ENCODE measurements at regions not wholly inside any gene's neighbourhood (a gene's known extent, or its start where the extent isn't known, plus 50 kb on each side); places are given as distances from the start of the nearest gene placed in this dataset.

- ChIA-PET POLR2A (ENCODE audit: partially characterized antibody) (no interaction called here), CTCF (ENCODE audit: partially characterized antibody) (no interaction called here)
- Mint-ChIP-seq H3K4me1 (peaks cover 0 to 9% (median 5%) of the 10 kb centered on the region in 4 donors), H3K27ac (no peak overlapping the region), H3K27me3 (peaks cover 5 to 6% of the 10 kb centered on the region in 2 donors), H3K9me3 (no peaks in the 10 kb centered on the region), H3K36me3 (no peaks in the 10 kb centered on the region), H3K4me3 (no peak overlapping the region)
- H3K4me3 ChIP-seq (ENCODE audit: low read length in 2 of 2): no peak overlapping the region
- H3K4me1 ChIP-seq (ENCODE audit: insufficient read depth, low read length): no peaks in the 10 kb centered on the region
- no peak for DNase-seq
- H3K27me3 ChIP-seq (ENCODE audit: insufficient read depth, low read length): no peaks in the 10 kb centered on the region
- intact Hi-C loops (cut with micrococcal nuclease): no loop called here
- no peaks in the 10 kb centered on the region for H3K9me3 ChIP-seq (ENCODE audit: control insufficient read depth in 1 of 2, low read length in 2 of 2)
- H3K27ac ChIP-seq (ENCODE audit: low read depth, low read length): no peak overlapping the region
- H3K36me3 ChIP-seq (ENCODE audit: insufficient read depth, low read length): no peaks in the 10 kb centered on the region
These were observed 64.7 kb downstream of the SNRPE start for GRCh38 chr1:203926025-203926540.

DNA sequence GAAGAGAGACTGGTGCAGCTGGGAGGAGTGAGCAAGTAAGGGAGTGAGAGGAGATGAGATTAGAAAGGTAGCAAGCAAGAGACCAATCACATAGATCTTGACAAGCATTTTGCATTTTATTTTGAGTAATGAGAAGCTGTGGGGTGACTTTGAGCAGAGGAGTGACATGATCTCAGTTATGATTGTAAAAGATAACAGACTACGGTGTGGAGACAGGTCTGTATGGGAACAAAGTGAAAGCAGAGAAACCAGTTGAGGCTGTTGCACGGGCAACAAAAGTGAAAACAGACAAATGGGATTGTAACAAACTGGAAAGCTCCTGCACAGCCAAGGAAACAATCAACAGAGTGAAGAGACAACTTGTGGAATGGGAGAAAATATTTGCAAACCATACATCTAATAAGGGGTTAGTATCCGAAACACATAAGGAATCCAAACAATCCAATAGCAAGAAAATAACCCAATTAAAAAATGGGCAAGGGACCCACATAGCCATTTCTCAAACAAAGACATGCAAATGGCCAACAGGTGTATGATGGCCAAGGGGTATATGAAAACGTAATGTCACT is 68.4 kb downstream of the SNRPE start:
- Mint-ChIP-seq H3K4me3 (peak overlapping the region in 1 of 8 donors; percentile 12), H3K9me3 (no peaks in the 10 kb centered on the region), H3K27me3 (peaks cover 8% of the 10 kb centered on the region in 2 donors), H3K4me1 (peaks cover 0 to 9% (median 5%) of the 10 kb centered on the region in 4 donors), H3K36me3 (no peaks in the 10 kb centered on the region), H3K27ac (no peak overlapping the region)
- Histone ChIP-seq H3K4me3 (ENCODE audit: low read length in 2 of 2) (no peak overlapping the region), H3K36me3 (ENCODE audit: insufficient read depth, low read length) (no peaks in the 10 kb centered on the region), H3K4me1 (ENCODE audit: insufficient read depth, low read length) (no peaks in the 10 kb centered on the region), H3K9me3 (ENCODE audit: control insufficient read depth in 1 of 2, low read length in 2 of 2) (no peaks in the 10 kb centered on the region), H3K27ac (ENCODE audit: low read depth, low read length) (no peak overlapping the region), H3K27me3 (ENCODE audit: insufficient read depth, low read length) (no peaks in the 10 kb centered on the region)
- no peak for DNase-seq
- POLR2A ChIA-PET (ENCODE audit: partially characterized antibody): no interaction called here
- CTCF ChIA-PET (ENCODE audit: partially characterized antibody): no interaction called here
- intact Hi-C loops (cut with micrococcal nuclease): no loop called here

- H3K4me3 ChIP-seq (ENCODE audit: low read length in 2 of 2): no peak overlapping the region
- DNase-seq: no peak
- H3K27ac Mint-ChIP-seq: no peak overlapping the region
- peaks cover 8% of the 10 kb centered on the region in 2 donors for H3K27me3 Mint-ChIP-seq
- H3K9me3 ChIP-seq (ENCODE audit: control insufficient read depth in 1 of 2, low read length in 2 of 2): no peaks in the 10 kb centered on the region
- intact Hi-C loops (cut with micrococcal nuclease): no loop called here
- no peak overlapping the region for H3K27ac ChIP-seq (ENCODE audit: low read depth, low read length)
- POLR2A ChIA-PET (ENCODE audit: partially characterized antibody): no interaction called here
- no peaks in the 10 kb centered on the region for H3K36me3 Mint-ChIP-seq
- H3K27me3 ChIP-seq (ENCODE audit: insufficient read depth, low read length): no peaks in the 10 kb centered on the region
- H3K4me1 Mint-ChIP-seq: peaks cover 0 to 9% (median 5%) of the 10 kb centered on the region in 4 donors
- no peak overlapping the region for H3K4me3 Mint-ChIP-seq
- H3K9me3 Mint-ChIP-seq: no peaks in the 10 kb centered on the region
- no peaks in the 10 kb centered on the region for H3K4me1 ChIP-seq (ENCODE audit: insufficient read depth, low read length)
- H3K36me3 ChIP-seq (ENCODE audit: insufficient read depth, low read length): no peaks in the 10 kb centered on the region
- CTCF ChIA-PET (ENCODE audit: partially characterized antibody): no interaction called here
These were observed 68.9 kb downstream of the SNRPE start for GRCh38 chr1:203930342-203930741.

GRCh38 chr1:203931953-203932352 is 70.6 kb downstream of the SNRPE start:
- intact Hi-C loops (cut with micrococcal nuclease): no loop called here
- Mint-ChIP-seq H3K4me1 (peaks cover 0 to 9% (median 5%) of the 10 kb centered on the region in 4 donors), H3K36me3 (no peaks in the 10 kb centered on the region), H3K27me3 (peaks cover 8% of the 10 kb centered on the region in 2 donors), H3K4me3 (no peak overlapping the region), H3K9me3 (no peaks in the 10 kb centered on the region), H3K27ac (peak overlapping the region in 1 of 7 donors; percentile 13)
- Histone ChIP-seq H3K27ac (ENCODE audit: low read depth, low read length) (no peak overlapping the region), H3K27me3 (ENCODE audit: insufficient read depth, low read length) (no peaks in the 10 kb centered on the region), H3K4me1 (ENCODE audit: insufficient read depth, low read length) (no peaks in the 10 kb centered on the region), H3K4me3 (ENCODE audit: low read length in 2 of 2) (no peak overlapping the region), H3K36me3 (ENCODE audit: insufficient read depth, low read length) (no peaks in the 10 kb centered on the region), H3K9me3 (ENCODE audit: control insufficient read depth in 1 of 2, low read length in 2 of 2) (no peaks in the 10 kb centered on the region)
- DNase-seq: no peak
- CTCF ChIA-PET (ENCODE audit: partially characterized antibody): no interaction called here
- POLR2A ChIA-PET (ENCODE audit: partially characterized antibody): no interaction called here

- Mint-ChIP-seq H3K36me3 (no peaks in the 10 kb centered on the region), H3K4me3 (no peak overlapping the region), H3K27me3 (peaks cover 8% of the 10 kb centered on the region in 2 donors), H3K9me3 (no peaks in the 10 kb centered on the region), H3K4me1 (peaks cover 0 to 9% (median 5%) of the 10 kb centered on the region in 4 donors), H3K27ac (no peak overlapping the region)
- Histone ChIP-seq H3K9me3 (ENCODE audit: control insufficient read depth in 1 of 2, low read length in 2 of 2) (no peaks in the 10 kb centered on the region), H3K4me3 (ENCODE audit: low read length in 2 of 2) (no peak overlapping the region), H3K27me3 (ENCODE audit: insufficient read depth, low read length) (no peaks in the 10 kb centered on the region), H3K27ac (ENCODE audit: low read depth, low read length) (no peak overlapping the region), H3K36me3 (ENCODE audit: insufficient read depth, low read length) (no peaks in the 10 kb centered on the region), H3K4me1 (ENCODE audit: insufficient read depth, low read length) (no peaks in the 10 kb centered on the region)
- ChIA-PET CTCF (ENCODE audit: partially characterized antibody) (no interaction called here), POLR2A (ENCODE audit: partially characterized antibody) (no interaction called here)
- intact Hi-C loops (cut with micrococcal nuclease): no loop called here
- DNase-seq: no peak
These were observed 71.2 kb downstream of the SNRPE start for GRCh38 chr1:203932556-203932955.

DNA sequence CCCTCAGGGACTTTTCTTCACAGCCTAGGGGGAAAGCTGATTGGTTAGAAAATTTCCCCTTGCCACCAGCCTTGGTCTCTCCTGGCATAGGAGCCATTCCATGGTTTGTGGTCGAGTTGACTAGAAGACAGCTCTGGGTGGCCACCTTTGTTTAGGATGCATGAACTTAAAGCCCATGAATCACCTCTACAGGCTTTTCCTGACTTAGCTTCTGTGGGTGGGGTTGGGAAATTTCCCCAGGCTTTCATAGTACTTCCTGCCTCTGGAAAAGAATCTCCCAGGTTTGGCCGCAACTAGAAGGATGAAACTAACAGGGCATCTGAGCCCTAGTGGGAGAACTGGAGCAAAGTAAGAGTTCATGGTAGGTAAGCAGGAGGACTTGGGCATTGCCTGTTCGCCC is 72.6 kb downstream of the SNRPE start:
- H3K36me3 ChIP-seq (ENCODE audit: insufficient read depth, low read length): no peaks in the 10 kb centered on the region
- peaks cover 0 to 6% (median 5%) of the 10 kb centered on the region in 4 donors for H3K4me1 Mint-ChIP-seq
- no peak overlapping the region for H3K27ac Mint-ChIP-seq
- H3K27me3 ChIP-seq (ENCODE audit: insufficient read depth, low read length): no peaks in the 10 kb centered on the region
- peaks cover 6 to 8% of the 10 kb centered on the region in 2 donors for H3K27me3 Mint-ChIP-seq
- no peaks in the 10 kb centered on the region for H3K9me3 ChIP-seq (ENCODE audit: control insufficient read depth in 1 of 2, low read length in 2 of 2)
- CTCF ChIA-PET (ENCODE audit: partially characterized antibody): no interaction called here
- intact Hi-C loops (cut with micrococcal nuclease): no loop called here
- H3K4me3 ChIP-seq (ENCODE audit: low read length in 2 of 2): no peak overlapping the region
- no peaks in the 10 kb centered on the region for H3K9me3 Mint-ChIP-seq
- no peak overlapping the region for H3K27ac ChIP-seq (ENCODE audit: low read depth, low read length)
- no peaks in the 10 kb centered on the region for H3K4me1 ChIP-seq (ENCODE audit: insufficient read depth, low read length)
- H3K36me3 Mint-ChIP-seq: no peaks in the 10 kb centered on the region
- no peak for DNase-seq
- H3K4me3 Mint-ChIP-seq: no peak overlapping the region
- POLR2A ChIA-PET (ENCODE audit: partially characterized antibody): no interaction called here

GRCh38 chr1:203934651-203935050 is 73.3 kb downstream of the SNRPE start:
- DNase-seq: no peak
- Mint-ChIP-seq H3K4me3 (no peak overlapping the region), H3K4me1 (peaks cover 0 to 4% (median 2%) of the 10 kb centered on the region in 4 donors), H3K27me3 (peaks cover 3 to 5% of the 10 kb centered on the region in 2 donors), H3K9me3 (no peaks in the 10 kb centered on the region), H3K36me3 (no peaks in the 10 kb centered on the region), H3K27ac (no peak overlapping the region)
- Histone ChIP-seq H3K9me3 (ENCODE audit: control insufficient read depth in 1 of 2, low read length in 2 of 2) (no peaks in the 10 kb centered on the region), H3K36me3 (ENCODE audit: insufficient read depth, low read length) (no peaks in the 10 kb centered on the region), H3K27ac (ENCODE audit: low read depth, low read length) (no peak overlapping the region), H3K27me3 (ENCODE audit: insufficient read depth, low read length) (no peaks in the 10 kb centered on the region), H3K4me3 (ENCODE audit: low read length in 2 of 2) (no peak overlapping the region), H3K4me1 (ENCODE audit: insufficient read depth, low read length) (no peaks in the 10 kb centered on the region)
- ChIA-PET POLR2A (ENCODE audit: partially characterized antibody) (no interaction called here), CTCF (ENCODE audit: partially characterized antibody) (no interaction called here)
- intact Hi-C loops (cut with micrococcal nuclease): no loop called here
